ENCODE measurements at regions not wholly inside any gene's neighbourhood (a gene's known extent, or its start where the extent isn't known, plus 50 kb on each side); places are given as distances from the start of the nearest gene placed in this dataset.
"Not testable (repeated sequence)": the region's sequence is repeated elsewhere in the genome, so short reads cannot be mapped to it uniquely, and the experiment has no call there.

GRCh38 chr10:5268743-5269142 lies 72.1 kb downstream of the AKR1C4 start:
- Mint-ChIP-seq H3K4me1 (peaks cover 10% of the 10 kb centered on the region), H3K27me3 (no peaks in the 10 kb centered on the region), H3K27ac (no peak overlapping the region), H3K4me3 (no peak overlapping the region), H3K9me3 (peaks cover 0 to 9% of the 10 kb centered on the region in 2 donors)
- no peak for DNase-seq
- no peak for ATAC-seq

GRCh38 chr10:5269791-5270190 lies 73.2 kb downstream of the AKR1C4 start:
- H3K4me1 Mint-ChIP-seq = peaks cover 10% of the 10 kb centered on the region
- H3K4me3 Mint-ChIP-seq = no peak overlapping the region
- DNase-seq = no peak
- H3K9me3 Mint-ChIP-seq = peaks cover 0 to 9% of the 10 kb centered on the region in 2 donors
- H3K27me3 Mint-ChIP-seq = no peaks in the 10 kb centered on the region
- no peak for ATAC-seq
- no peak overlapping the region for H3K27ac Mint-ChIP-seq

GRCh38 chr10:5271526-5271925 lies 74.9 kb downstream of the AKR1C4 start:
- ATAC-seq (no peak), DNase-seq (no peak)
- Mint-ChIP-seq H3K27me3 (no peaks in the 10 kb centered on the region), H3K4me3 (no peak overlapping the region), H3K4me1 (peaks cover 10% of the 10 kb centered on the region), H3K27ac (no peak overlapping the region), H3K9me3 (peaks cover 0 to 5% of the 10 kb centered on the region in 2 donors)

GRCh38 chr10:5272065-5272803 lies 75.6 kb downstream of the AKR1C4 start:
- H3K27me3 Mint-ChIP-seq = no peaks in the 10 kb centered on the region
- DNase-seq (no peak), ATAC-seq (no peak)
- no peak overlapping the region for H3K4me3 Mint-ChIP-seq
- no peaks in the 10 kb centered on the region for H3K9me3 Mint-ChIP-seq
- peaks cover 10% of the 10 kb centered on the region for H3K4me1 Mint-ChIP-seq
- H3K27ac Mint-ChIP-seq = no peak overlapping the region

- no peaks in the 10 kb centered on the region for H3K27me3 Mint-ChIP-seq
Measured at GRCh38 chr10:5274795-5275194, 78.2 kb downstream of the AKR1C4 start.

GRCh38 chr10:5281356-5281755 lies 83.4 kb upstream of the UCN3 start:
- H3K27ac Mint-ChIP-seq = no peak overlapping the region

More at GRCh38 chr10:5274795-5275194, 78.2 kb downstream of the AKR1C4 start:
- Mint-ChIP-seq H3K4me1 (peaks cover 10% of the 10 kb centered on the region), H3K9me3 (no peaks in the 10 kb centered on the region), H3K27ac (no peak overlapping the region), H3K4me3 (no peak overlapping the region)
- DNase-seq (no peak), ATAC-seq (no peak)

GRCh38 chr10:5282137-5282536 lies 82.6 kb upstream of the UCN3 start:
- no peaks in the 10 kb centered on the region for H3K9me3 Mint-ChIP-seq
- H3K27me3 Mint-ChIP-seq = no peaks in the 10 kb centered on the region
- no peak for DNase-seq
- peaks cover 20% of the 10 kb centered on the region for H3K4me1 Mint-ChIP-seq
- no peak overlapping the region for H3K27ac Mint-ChIP-seq
- H3K4me3 Mint-ChIP-seq = no peak overlapping the region
- no peak for ATAC-seq

More at GRCh38 chr10:5281356-5281755, 83.4 kb upstream of the UCN3 start:
- no peaks in the 10 kb centered on the region for H3K27me3 Mint-ChIP-seq
- peaks cover 20% of the 10 kb centered on the region for H3K4me1 Mint-ChIP-seq
- no peaks in the 10 kb centered on the region for H3K9me3 Mint-ChIP-seq
- H3K4me3 Mint-ChIP-seq = no peak overlapping the region
- ATAC-seq (no peak), DNase-seq (no peak)

- DNase-seq (peak in 1 of 2 donors; percentile 47), ATAC-seq (peak; percentile 83)
- Mint-ChIP-seq H3K27me3 (no peaks in the 10 kb centered on the region), H3K27ac (no peak overlapping the region), H3K4me1 (peaks cover 20% of the 10 kb centered on the region), H3K9me3 (no peaks in the 10 kb centered on the region), H3K4me3 (no peak overlapping the region)
Measured at GRCh38 chr10:5283305-5284158, 81.2 kb upstream of the UCN3 start.

GRCh38 chr10:5284311-5285057 lies 80.3 kb upstream of the UCN3 start:
- ATAC-seq = peak; percentile 80

GRCh38 chr10:5285186-5285585 lies 79.6 kb upstream of the UCN3 start:
- Mint-ChIP-seq H3K27me3 (no peaks in the 10 kb centered on the region), H3K27ac (no peak overlapping the region), H3K4me3 (no peak overlapping the region), H3K4me1 (peaks cover 21% of the 10 kb centered on the region), H3K9me3 (peaks cover 0 to 3% of the 10 kb centered on the region in 2 donors)
- DNase-seq (no peak), ATAC-seq (no peak)

More at GRCh38 chr10:5284311-5285057, 80.3 kb upstream of the UCN3 start:
- H3K9me3 Mint-ChIP-seq = peaks cover 0 to 3% of the 10 kb centered on the region in 2 donors
- peak in 1 of 2 donors; percentile 19 for DNase-seq
- peaks cover 20% of the 10 kb centered on the region for H3K4me1 Mint-ChIP-seq
- no peaks in the 10 kb centered on the region for H3K27me3 Mint-ChIP-seq
- peak overlapping the region; percentile 25 to 40 for H3K4me3 Mint-ChIP-seq
- peak overlapping the region; percentile 50 to 67 for H3K27ac Mint-ChIP-seq

- ATAC-seq = no peak
- no peak overlapping the region for H3K4me3 Mint-ChIP-seq
- H3K27ac Mint-ChIP-seq = no peak overlapping the region
Measured at GRCh38 chr10:5288359-5288758, 76.4 kb upstream of the UCN3 start.

GRCh38 chr10:5289228-5289627 lies 75.5 kb upstream of the UCN3 start:
- not testable (repeated sequence) for DNase-seq, H3K9me3 Mint-ChIP-seq, H3K27ac Mint-ChIP-seq, H3K4me3 Mint-ChIP-seq, ATAC-seq, H3K27me3 Mint-ChIP-seq
- peaks cover 47% of the 10 kb centered on the region for H3K4me1 Mint-ChIP-seq

More at GRCh38 chr10:5288359-5288758, 76.4 kb upstream of the UCN3 start:
- Mint-ChIP-seq H3K4me1 (peaks cover 47% of the 10 kb centered on the region), H3K27me3 (no peaks in the 10 kb centered on the region), H3K9me3 (peaks cover 0 to 3% of the 10 kb centered on the region in 2 donors)
- DNase-seq = no peak

- DNase-seq (peak; percentile 32 to 67), ATAC-seq (peak; percentile 80)
- Mint-ChIP-seq H3K27ac (peak overlapping the region; percentile 89 to 98), H3K4me1 (peaks cover 62% of the 10 kb centered on the region), H3K4me3 (peak overlapping the region; percentile 81 to 89), H3K9me3 (peaks cover 0 to 3% of the 10 kb centered on the region in 2 donors), H3K27me3 (no peaks in the 10 kb centered on the region)
Measured at GRCh38 chr10:5291501-5292195, 73.1 kb upstream of the UCN3 start.

GRCh38 chr10:5292196-5292735 lies 72.5 kb upstream of the UCN3 start:
- Mint-ChIP-seq H3K9me3 (peaks cover 0 to 3% of the 10 kb centered on the region in 2 donors), H3K4me1 (peaks cover 68% of the 10 kb centered on the region), H3K4me3 (peak overlapping the region; percentile 81 to 89), H3K27me3 (no peaks in the 10 kb centered on the region), H3K27ac (peak overlapping the region; percentile 89 to 98)
- peak; percentile 42 for ATAC-seq
- peak; percentile 25 to 38 for DNase-seq

Measured in stimulated activated naive CD8-positive, alpha-beta T cell treated with anti-CD3 and anti-CD28 coated beads, Interleukin-15, amount 100 ng/mL, for 72 hours (primary cell).